Liver (tissue), 8 donors: ENCODE measurements at regions not wholly inside any gene's neighbourhood (a gene's known extent, or its start where the extent isn't known, plus 50 kb on each side); places are given as distances from the start of the nearest gene placed in this dataset.
"Not testable (repeated sequence)": the region's sequence is repeated elsewhere in the genome, so short reads cannot be mapped to it uniquely, and the experiment has no call there.

Experiments
- DNase-seq: peaks from one replicate; pipeline ENCODE4 v3.0.0-alpha.2; 2017; ENCODE audit warnings: low spot score
- H3K27ac ChIP-seq, 2 donors: one replicate each; pipeline ENCODE4 v1.7.0; 2013; ENCODE audit warnings: inconsistent platforms in 2 of 2, low read length in 2 of 2, control low read depth in 1 of 2, low read depth in 1 of 2, mild to moderate bottlenecking in 1 of 2
- H3K27me3 ChIP-seq, 4 donors: one replicate each; pipeline versions ENCODE4 v1.6.1 to v1.7.0; 2013; ENCODE audit warnings: low read length in 3 of 4, inconsistent platforms in 1 of 4, mild to moderate bottlenecking in 1 of 4, moderate library complexity in 1 of 4; ENCODE audit not compliant: control insufficient read depth in 4 of 4, insufficient read depth in 4 of 4
- H3K36me3 ChIP-seq, 4 donors: one replicate each; pipeline versions ENCODE4 v1.6.1 to v1.7.0; 2013; ENCODE audit warnings: low read length in 3 of 4, mild to moderate bottlenecking in 3 of 4, low read depth in 1 of 4, moderate library complexity in 1 of 4; ENCODE audit not compliant: control insufficient read depth in 4 of 4, insufficient read depth in 3 of 4
- H3K4me1 ChIP-seq, 4 donors: one replicate each; pipeline versions ENCODE4 v1.6.1 to v1.7.0; 2013; ENCODE audit warnings: low read length in 3 of 4, mild to moderate bottlenecking in 3 of 4, moderate library complexity in 1 of 4; ENCODE audit not compliant: control insufficient read depth in 4 of 4, insufficient read depth in 4 of 4
- H3K4me3 ChIP-seq, 3 donors: one replicate each; pipeline versions ENCODE4 v1.6.1 to v1.7.0; 2013; ENCODE audit warnings: low read length in 3 of 3, control low read depth in 1 of 3, low read depth in 1 of 3, mild to moderate bottlenecking in 1 of 3
- H3K9ac ChIP-seq, 2 donors: one replicate each; pipeline ENCODE4 v1.7.0; 2013; ENCODE audit warnings: low read length in 2 of 2, mild to moderate bottlenecking in 2 of 2, moderate library complexity in 2 of 2, control low read depth in 1 of 2, low read depth in 1 of 2
- H3K9me3 ChIP-seq, 4 donors: one replicate each; pipeline versions ENCODE4 v1.6.1 to v1.7.0; 2013; ENCODE audit warnings: low read length in 3 of 4; ENCODE audit not compliant: control insufficient read depth in 4 of 4
- ATF3 ChIP-seq: IDR thresholded peaks from 2 replicates; pipeline ENCODE4 v1.6.1; 2016; ENCODE audit warnings: antibody characterized with exemption
- EGR1 ChIP-seq, 2 donors: IDR thresholded peaks; 2 replicates each; pipeline ENCODE4 v1.6.1; 2016 to 2018; ENCODE audit warnings: antibody characterized with exemption in 2 of 2, low read depth in 2 of 2
- FOXA1 ChIP-seq: IDR thresholded peaks from 2 replicates; pipeline ENCODE4 v1.6.1; 2016; ENCODE audit warnings: antibody characterized with exemption
- FOXA2 ChIP-seq: IDR thresholded peaks from 2 replicates; pipeline ENCODE4 v1.6.1; 2016; ENCODE audit warnings: antibody characterized with exemption
- GABPA ChIP-seq, 2 donors: IDR thresholded peaks in 1 of 2; conservative IDR thresholded peaks in 1 of 2; 2 replicates each; pipeline ENCODE4 v1.6.1; 2016; ENCODE audit warnings: antibody characterized with exemption in 2 of 2, mild to moderate bottlenecking in 1 of 2, moderate library complexity in 1 of 2
- HNF4A ChIP-seq, 2 donors: conservative IDR thresholded peaks; 2 replicates each; pipeline ENCODE4 v1.6.1; 2016; ENCODE audit warnings: antibody characterized with exemption in 2 of 2, mild to moderate bottlenecking in 2 of 2
- HNF4G ChIP-seq: IDR thresholded peaks from 2 replicates; pipeline ENCODE4 v1.6.1; 2016; ENCODE audit warnings: antibody characterized with exemption
- JUND ChIP-seq, 2 donors: IDR thresholded peaks; 2 replicates each; pipeline ENCODE4 v1.6.1; 2016; ENCODE audit warnings: antibody characterized with exemption in 2 of 2
- MAX ChIP-seq: IDR thresholded peaks from 2 replicates; pipeline ENCODE4 v1.6.1; 2016; ENCODE audit warnings: antibody characterized with exemption
- NR2F2 ChIP-seq: IDR thresholded peaks from 2 replicates; pipeline ENCODE4 v1.6.1; 2016; ENCODE audit warnings: antibody characterized with exemption
- RAD21 ChIP-seq, 2 donors: IDR thresholded peaks; 2 replicates each; pipeline ENCODE4 v1.6.1; 2016; ENCODE audit warnings: antibody characterized with exemption in 2 of 2, mild to moderate bottlenecking in 2 of 2
- RXRA ChIP-seq, 2 donors: IDR thresholded peaks; 2 replicates each; pipeline ENCODE4 v1.6.1; 2017 to 2018; ENCODE audit warnings: antibody characterized with exemption in 2 of 2, mild to moderate bottlenecking in 1 of 2
- SP1 ChIP-seq: IDR thresholded peaks from 2 replicates; pipeline ENCODE4 v1.6.1; 2018; ENCODE audit warnings: antibody characterized with exemption, mild to moderate bottlenecking
- TAF1 ChIP-seq: conservative IDR thresholded peaks from 2 replicates; pipeline ENCODE4 v1.6.1; 2016; ENCODE audit warnings: antibody characterized with exemption, mild to moderate bottlenecking
- YY1 ChIP-seq: IDR thresholded peaks from 2 replicates; pipeline ENCODE4 v1.6.1; 2016; ENCODE audit warnings: antibody characterized with exemption, mild to moderate bottlenecking
- WGBS: extraction: QIAGEN DNeasy Blood & Tissue Kit; methylation state at CpG from one replicate; pipeline ENCODE4 v1.1.7; 2013; 5-methylcytosine and 5-hydroxymethylcytosine counted together
- TF ChIP-seq, protein P1 (sequence below): fragments of 150-350 bp; IDR thresholded peaks from 2 replicates; pipeline ENCODE4 v1.5.1; 2017; ENCODE audit warnings: improper control_type of control experiment, low read depth, low read length; ENCODE audit not compliant: missing input control
- TF ChIP-seq, protein P2 (sequence below): IDR thresholded peaks from 2 replicates; pipeline ENCODE4 v1.6.1; 2016; ENCODE audit warnings: antibody characterized with exemption
- donor health status: healthy.
- donor health status: healthy.
- donor health status: healthy.
- donor health status: healthy.
- donor health status: healthy.

DNA sequence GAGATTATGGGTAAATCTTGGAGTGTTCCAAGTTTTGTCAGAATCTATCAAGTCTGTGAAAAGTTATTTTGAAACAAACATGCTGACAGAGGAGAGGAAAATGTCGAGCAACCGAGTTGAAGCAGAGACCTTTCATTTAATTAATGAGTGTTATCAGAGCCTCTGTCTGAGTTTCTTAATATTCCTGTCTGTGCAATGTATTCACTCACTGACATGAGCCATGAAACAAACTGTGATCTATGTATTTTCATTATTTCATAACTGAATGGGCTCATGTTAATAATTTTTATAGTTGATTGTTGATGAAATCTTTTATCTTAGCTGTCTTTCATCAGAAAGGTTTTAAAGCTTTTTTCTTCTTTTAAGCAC, 144.2 kb upstream of the FAR2 start:
- 79% methylated on average over 2 of the region's 2 CpGs for WGBS
- Histone ChIP-seq H3K27ac (no peak overlapping the region), H3K4me1 (no peaks in the 10 kb centered on the region), H3K9me3 (no peaks in the 10 kb centered on the region), H3K27me3 (no peaks in the 10 kb centered on the region), H3K9ac (no peak overlapping the region), H3K36me3 (no peaks in the 10 kb centered on the region), H3K4me3 (no peak overlapping the region)
- no peak for DNase-seq
- no peak for TF ChIP-seq EGR1 (IDR thresholded peaks at IDR 0.05; ENCODE audit: low read depth in 2 of 2)

GRCh38 chr12:29008786-29009185, 140.3 kb upstream of the FAR2 start:
- no peaks in the 10 kb centered on the region for H3K4me1 ChIP-seq
- DNase-seq, result no peak
- no peak overlapping the region for H3K9ac ChIP-seq
- 88% methylated on average over 1 of the region's 1 CpG for WGBS
- H3K27ac ChIP-seq, result no peak overlapping the region
- no peak for TF ChIP-seq SP1
- TF ChIP-seq, protein P1, sequence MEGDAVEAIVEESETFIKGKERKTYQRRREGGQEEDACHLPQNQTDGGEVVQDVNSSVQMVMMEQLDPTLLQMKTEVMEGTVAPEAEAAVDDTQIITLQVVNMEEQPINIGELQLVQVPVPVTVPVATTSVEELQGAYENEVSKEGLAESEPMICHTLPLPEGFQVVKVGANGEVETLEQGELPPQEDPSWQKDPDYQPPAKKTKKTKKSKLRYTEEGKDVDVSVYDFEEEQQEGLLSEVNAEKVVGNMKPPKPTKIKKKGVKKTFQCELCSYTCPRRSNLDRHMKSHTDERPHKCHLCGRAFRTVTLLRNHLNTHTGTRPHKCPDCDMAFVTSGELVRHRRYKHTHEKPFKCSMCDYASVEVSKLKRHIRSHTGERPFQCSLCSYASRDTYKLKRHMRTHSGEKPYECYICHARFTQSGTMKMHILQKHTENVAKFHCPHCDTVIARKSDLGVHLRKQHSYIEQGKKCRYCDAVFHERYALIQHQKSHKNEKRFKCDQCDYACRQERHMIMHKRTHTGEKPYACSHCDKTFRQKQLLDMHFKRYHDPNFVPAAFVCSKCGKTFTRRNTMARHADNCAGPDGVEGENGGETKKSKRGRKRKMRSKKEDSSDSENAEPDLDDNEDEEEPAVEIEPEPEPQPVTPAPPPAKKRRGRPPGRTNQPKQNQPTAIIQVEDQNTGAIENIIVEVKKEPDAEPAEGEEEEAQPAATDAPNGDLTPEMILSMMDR, result no peak
- TF ChIP-seq TAF1, result no peak
- TF ChIP-seq FOXA2, result no peak
- no peak for TF ChIP-seq EGR1 (IDR thresholded peaks at IDR 0.05; ENCODE audit: low read depth in 2 of 2)
- no peak for TF ChIP-seq JUND (IDR thresholded peaks at IDR 0.05)
- TF ChIP-seq NR2F2, result no peak
- TF ChIP-seq RAD21 (IDR thresholded peaks at IDR 0.05), result no peak
- H3K4me3 ChIP-seq, result no peak overlapping the region
- no peaks in the 10 kb centered on the region for H3K9me3 ChIP-seq
- H3K27me3 ChIP-seq, result no peaks in the 10 kb centered on the region
- no peaks in the 10 kb centered on the region for H3K36me3 ChIP-seq

- no peaks in the 10 kb centered on the region for H3K27me3 ChIP-seq
- no peak overlapping the region for H3K4me3 ChIP-seq
- TF ChIP-seq HNF4A (conservative IDR thresholded peaks at IDR 0.05), result no peak
- TF ChIP-seq EGR1 (IDR thresholded peaks at IDR 0.05; ENCODE audit: low read depth in 2 of 2), result no peak
- no peak for TF ChIP-seq NR2F2
- TF ChIP-seq GABPA (IDR thresholded peaks at IDR 0.05 in 1 of 2, conservative IDR thresholded peaks at IDR 0.05 in 1 of 2), result no peak
- no peak for TF ChIP-seq ATF3
- no peak for TF ChIP-seq FOXA1
- TF ChIP-seq, protein P2, sequence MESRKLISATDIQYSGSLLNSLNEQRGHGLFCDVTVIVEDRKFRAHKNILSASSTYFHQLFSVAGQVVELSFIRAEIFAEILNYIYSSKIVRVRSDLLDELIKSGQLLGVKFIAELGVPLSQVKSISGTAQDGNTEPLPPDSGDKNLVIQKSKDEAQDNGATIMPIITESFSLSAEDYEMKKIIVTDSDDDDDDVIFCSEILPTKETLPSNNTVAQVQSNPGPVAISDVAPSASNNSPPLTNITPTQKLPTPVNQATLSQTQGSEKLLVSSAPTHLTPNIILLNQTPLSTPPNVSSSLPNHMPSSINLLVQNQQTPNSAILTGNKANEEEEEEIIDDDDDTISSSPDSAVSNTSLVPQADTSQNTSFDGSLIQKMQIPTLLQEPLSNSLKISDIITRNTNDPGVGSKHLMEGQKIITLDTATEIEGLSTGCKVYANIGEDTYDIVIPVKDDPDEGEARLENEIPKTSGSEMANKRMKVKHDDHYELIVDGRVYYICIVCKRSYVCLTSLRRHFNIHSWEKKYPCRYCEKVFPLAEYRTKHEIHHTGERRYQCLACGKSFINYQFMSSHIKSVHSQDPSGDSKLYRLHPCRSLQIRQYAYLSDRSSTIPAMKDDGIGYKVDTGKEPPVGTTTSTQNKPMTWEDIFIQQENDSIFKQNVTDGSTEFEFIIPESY, result no peak
- TF ChIP-seq, protein P1, result no peak
- TF ChIP-seq RAD21 (IDR thresholded peaks at IDR 0.05), result no peak
- TF ChIP-seq MAX, result no peak
- no peak for TF ChIP-seq SP1
- TF ChIP-seq HNF4G, result no peak
- TF ChIP-seq YY1, result no peak
- TF ChIP-seq JUND (IDR thresholded peaks at IDR 0.05), result no peak
- TF ChIP-seq RXRA (IDR thresholded peaks at IDR 0.05), result no peak
- no peak for TF ChIP-seq TAF1
- no peak for TF ChIP-seq FOXA2
- no peaks in the 10 kb centered on the region for H3K4me1 ChIP-seq
- H3K9me3 ChIP-seq, result no peaks in the 10 kb centered on the region
- no peak overlapping the region for H3K27ac ChIP-seq
- no peaks in the 10 kb centered on the region for H3K36me3 ChIP-seq
- H3K9ac ChIP-seq, result no peak overlapping the region
- no peak for DNase-seq
- WGBS, result 73% methylated on average over 4 of the region's 4 CpGs
These were observed 136.4 kb upstream of the FAR2 start for GRCh38 chr12:29012673-29013072.

DNA sequence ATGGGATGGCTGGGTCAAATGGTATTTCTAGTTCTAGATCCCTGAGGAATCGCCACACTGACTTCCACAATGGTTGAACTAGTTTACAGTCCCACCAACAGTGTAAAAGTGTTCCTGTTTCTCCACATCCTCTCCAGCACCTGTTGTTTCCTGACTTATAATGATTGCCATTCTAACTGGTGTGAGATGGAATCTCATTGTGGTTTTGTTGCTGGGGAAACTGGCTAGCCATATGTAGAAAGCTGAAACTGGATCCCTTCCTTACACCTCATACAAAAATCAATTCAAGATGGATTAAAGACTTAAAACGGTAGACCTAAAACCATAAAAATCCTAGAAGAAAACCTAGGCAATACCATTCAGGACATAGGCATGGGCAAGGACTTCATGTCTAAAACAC, 131.5 kb upstream of the FAR2 start:
- H3K36me3 ChIP-seq, H3K4me3 ChIP-seq, H3K9ac ChIP-seq, H3K4me1 ChIP-seq, DNase-seq, H3K9me3 ChIP-seq, H3K27me3 ChIP-seq, H3K27ac ChIP-seq: not testable (repeated sequence)
- WGBS, result 97% methylated on average over 1 of the region's 2 CpGs
